ENCODE measurements at regions not wholly inside any gene's neighbourhood (a gene's known extent, or its start where the extent isn't known, plus 50 kb on each side); places are given as distances from the start of the nearest gene placed in this dataset.

GRCh38 chr3:127383656-127384179 is 95.9 kb upstream of the PRR20G start:
- no peak for DNase-seq (ENCODE audit: low read depth, low spot score)

GRCh38 chr3:127377801-127378655 is 90.2 kb upstream of the PRR20G start:
- no peak for DNase-seq (ENCODE audit: low read depth, low spot score)

GRCh38 chr3:127375151-127375930 is 87.5 kb upstream of the PRR20G start:
- DNase-seq (ENCODE audit: low read depth, low spot score) = no peak

GRCh38 chr3:127374086-127375010 is 86.5 kb upstream of the PRR20G start:
- DNase-seq (ENCODE audit: low read depth, low spot score) = no peak

GRCh38 chr3:127373441-127374085 is 85.7 kb upstream of the PRR20G start:
- DNase-seq (ENCODE audit: low read depth, low spot score) = no peak

GRCh38 chr3:127371846-127372245 is 84.0 kb upstream of the PRR20G start:
- no peak for DNase-seq (ENCODE audit: low read depth, low spot score)

GRCh38 chr3:127371334-127371733 is 83.5 kb upstream of the PRR20G start:
- DNase-seq (ENCODE audit: low read depth, low spot score) = no peak

- no peak for DNase-seq (ENCODE audit: low read depth, low spot score)
These were observed 83.1 kb upstream of the PRR20G start for GRCh38 chr3:127370906-127371305.

- no peak for DNase-seq (ENCODE audit: low read depth, low spot score)
These were observed 81.6 kb upstream of the PRR20G start for GRCh38 chr3:127369356-127369935.

GRCh38 chr3:127368186-127369032 is 80.6 kb upstream of the PRR20G start:
- no peak for DNase-seq (ENCODE audit: low read depth, low spot score)

- no peak for DNase-seq (ENCODE audit: low read depth, low spot score)
These were observed 79.7 kb upstream of the PRR20G start for GRCh38 chr3:127367593-127367992.

GRCh38 chr3:127366383-127366782 is 78.5 kb upstream of the PRR20G start:
- DNase-seq (ENCODE audit: low read depth, low spot score) = no peak

GRCh38 chr3:127365163-127365798 is 77.4 kb upstream of the PRR20G start:
- DNase-seq (ENCODE audit: low read depth, low spot score) = no peak

GRCh38 chr3:127363891-127364290 is 76.0 kb upstream of the PRR20G start:
- no peak for DNase-seq (ENCODE audit: low read depth, low spot score)

- no peak for DNase-seq (ENCODE audit: low read depth, low spot score)
These were observed 75.3 kb upstream of the PRR20G start for GRCh38 chr3:127363171-127363570.

- DNase-seq (ENCODE audit: low read depth, low spot score) = no peak
These were observed 72.8 kb upstream of the PRR20G start for GRCh38 chr3:127360647-127361046.

- no peak for DNase-seq (ENCODE audit: low read depth, low spot score)
These were observed 70.8 kb upstream of the PRR20G start for GRCh38 chr3:127358641-127359040.

- DNase-seq (ENCODE audit: low read depth, low spot score) = no peak
These were observed 68.5 kb upstream of the PRR20G start for GRCh38 chr3:127356381-127356780.

- no peak for DNase-seq (ENCODE audit: low read depth, low spot score)
These were observed 66.9 kb upstream of the PRR20G start for GRCh38 chr3:127354761-127355160.
